GM19035 (cell line): ENCODE measurements at regions not wholly inside any gene's neighbourhood (a gene's known extent, or its start where the extent isn't known, plus 50 kb on each side); places are given as distances from the start of the nearest gene placed in this dataset.
A peak's percentile ranks its signal among the peaks of the same experiment; 100 is the strongest.
"Not testable (repeated sequence)": the region's sequence is repeated elsewhere in the genome, so short reads cannot be mapped to it uniquely, and the experiment has no call there.

Source experiments
- ATAC-seq: cut with Tn5 transposase; IDR thresholded peaks from one replicate; pipeline ENCODE4 v1.9.1; 2021; ENCODE audit not compliant: unreplicated experiment

DNA sequence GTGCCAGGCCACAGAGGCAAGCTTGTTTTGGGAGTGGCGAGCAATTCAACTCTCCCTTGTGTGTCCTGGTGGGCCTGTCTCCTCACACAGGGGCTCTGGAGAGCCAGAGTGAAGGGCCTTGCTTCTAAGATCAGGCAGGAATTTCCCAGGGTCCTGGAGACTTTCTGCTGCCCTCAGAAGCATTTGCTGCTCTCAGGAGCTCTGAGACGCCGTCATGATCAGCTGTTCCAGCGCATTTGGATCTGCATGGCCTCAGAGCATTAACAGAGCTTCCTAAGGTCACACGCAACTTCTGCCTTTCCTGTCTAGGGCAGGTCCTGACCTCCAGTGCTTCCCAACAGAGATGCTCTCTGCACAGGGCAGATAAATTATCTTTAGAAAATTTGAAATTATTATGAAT is 52.2 kb upstream of the C10orf90 start:
- ATAC-seq = no peak

DNA sequence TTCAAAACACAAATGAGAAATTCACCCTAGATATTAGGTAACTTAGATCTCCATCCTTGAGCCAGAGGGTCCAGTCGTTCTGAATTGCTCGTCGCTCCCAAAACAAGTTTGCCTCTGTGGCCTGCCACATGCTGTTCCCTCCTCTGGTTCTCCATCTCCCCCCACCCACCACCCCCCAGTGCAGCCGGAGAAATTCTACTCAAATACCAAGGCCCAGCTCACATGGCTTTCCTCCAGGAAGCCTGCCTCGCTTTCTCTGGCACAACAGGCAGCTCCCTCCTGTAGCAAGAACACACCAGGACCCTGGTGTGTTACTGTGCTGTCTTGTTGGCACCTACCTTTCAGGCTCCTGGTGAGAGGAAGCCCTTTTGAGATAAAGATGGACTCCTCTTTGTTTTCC is 52.7 kb upstream of the C10orf90 start:
- ATAC-seq = no peak

DNA sequence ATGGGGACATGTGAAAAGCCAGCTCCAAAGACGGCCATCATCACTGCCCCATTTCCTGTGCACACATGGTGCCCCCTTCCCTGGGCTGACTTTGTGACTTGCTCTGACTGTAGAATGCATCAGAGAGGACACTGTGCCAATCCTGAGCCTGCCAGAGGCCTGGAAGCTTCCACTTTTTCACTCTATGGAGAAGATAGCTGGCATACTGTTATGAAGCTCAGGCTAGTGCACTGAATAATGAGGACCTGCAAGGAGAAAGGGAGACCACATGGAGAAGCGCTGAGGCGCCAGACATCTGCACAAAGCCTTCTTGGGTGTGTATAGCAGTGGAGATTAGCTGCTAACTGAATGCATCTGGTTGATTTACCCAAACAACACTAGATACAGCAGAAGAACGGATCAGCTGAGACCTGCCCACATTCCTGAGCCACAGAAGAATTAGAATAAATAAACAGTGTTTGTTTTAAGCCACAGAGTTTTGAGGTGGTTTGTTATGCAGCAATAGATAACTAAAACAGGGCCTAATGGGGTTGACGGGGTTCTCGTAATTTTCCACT is 58.9 kb upstream of the C10orf90 start:
- ATAC-seq = no peak

DNA sequence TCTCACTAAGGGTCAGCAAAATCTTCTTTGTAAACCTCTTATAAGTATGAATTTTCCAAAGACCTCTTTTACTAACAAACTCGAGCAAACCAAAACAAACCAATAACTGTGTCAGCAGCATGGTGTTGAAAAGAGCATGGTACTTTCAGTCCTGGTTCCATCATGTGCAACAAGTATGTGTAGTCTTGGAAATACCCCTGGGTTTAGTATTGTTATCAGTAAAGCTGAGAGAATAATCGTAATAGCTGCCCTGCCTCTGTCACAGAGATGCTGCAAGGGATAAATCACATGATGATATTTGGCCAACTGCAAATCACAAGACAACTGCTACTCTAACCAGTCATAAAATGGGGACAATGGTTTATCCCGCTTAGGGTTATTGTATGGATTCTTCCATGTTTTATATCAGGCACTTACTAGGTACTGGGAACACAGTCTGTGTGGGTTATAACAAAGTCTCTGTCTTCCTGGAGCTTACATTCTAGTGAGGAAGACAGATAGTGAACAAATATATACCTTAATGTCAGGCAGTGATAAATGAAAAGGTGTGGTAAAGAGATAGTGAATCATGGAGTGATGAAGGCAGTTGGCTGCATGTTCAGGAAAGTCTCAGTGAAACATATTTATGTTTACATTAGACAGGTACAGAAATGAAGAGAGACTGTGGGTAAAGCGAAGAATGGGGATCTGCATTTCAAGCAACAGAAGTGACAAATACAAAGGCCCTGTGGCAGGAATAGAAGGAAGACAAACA is 60.5 kb upstream of the C10orf90 start:
- no peak for ATAC-seq

DNA sequence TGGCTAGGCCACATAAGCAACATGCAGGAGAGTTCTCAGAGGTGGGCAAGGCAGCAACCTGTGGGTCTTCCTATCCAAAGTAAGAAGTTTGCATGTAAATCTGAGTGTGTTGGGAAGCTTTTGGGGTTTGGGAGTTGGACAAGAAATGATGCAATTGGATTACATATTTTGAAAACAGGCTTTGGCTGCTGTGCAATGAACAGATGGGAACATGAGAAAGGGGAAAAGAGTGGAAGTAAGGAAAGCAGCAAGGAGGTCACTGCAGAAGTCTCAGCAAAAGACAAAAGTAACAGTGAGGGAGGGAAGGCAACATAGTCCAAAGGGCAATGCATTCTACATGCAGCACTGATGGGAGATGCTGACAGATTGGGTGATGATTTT is 61.1 kb upstream of the C10orf90 start:
- ATAC-seq = no peak

DNA sequence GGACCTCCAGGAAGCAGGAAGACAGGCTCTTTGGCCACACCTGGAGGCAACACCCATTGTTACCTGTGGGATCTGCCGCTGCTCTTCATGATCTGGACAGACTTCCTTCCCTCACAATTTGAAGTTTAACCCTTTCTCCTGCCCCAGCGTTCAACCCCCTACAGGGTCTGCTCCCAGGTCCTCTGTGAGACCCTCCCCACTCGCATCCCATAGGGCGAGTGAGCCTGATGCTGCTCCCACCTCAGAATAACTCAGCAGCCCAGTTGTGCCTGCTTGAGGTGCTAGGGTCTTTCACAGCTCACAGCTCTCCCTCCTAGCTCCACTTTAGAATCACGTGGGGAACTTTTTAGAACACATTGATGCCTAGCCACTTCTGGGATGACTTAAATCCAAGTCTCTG is 61.8 kb upstream of the C10orf90 start:
- no peak for ATAC-seq

DNA sequence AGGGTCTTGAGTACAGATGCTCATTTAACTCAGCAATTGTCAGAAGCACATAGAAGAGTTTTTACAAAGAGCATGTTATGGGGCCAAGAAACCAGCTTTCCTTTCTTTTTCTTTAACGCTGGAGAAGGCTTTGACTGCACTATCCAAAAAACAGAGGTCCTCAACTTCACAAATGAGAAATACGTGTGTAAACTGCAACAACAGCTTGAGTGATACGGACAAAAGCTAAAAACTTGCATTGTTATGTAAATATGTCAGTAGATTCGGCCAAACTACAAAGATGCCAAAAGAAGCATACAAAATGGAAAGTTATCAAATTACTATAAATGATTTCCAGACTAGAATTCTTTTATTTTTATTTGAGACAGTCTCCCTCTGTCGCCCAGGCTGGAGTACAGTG is 62.4 kb upstream of the C10orf90 start:
- no peak for ATAC-seq

DNA sequence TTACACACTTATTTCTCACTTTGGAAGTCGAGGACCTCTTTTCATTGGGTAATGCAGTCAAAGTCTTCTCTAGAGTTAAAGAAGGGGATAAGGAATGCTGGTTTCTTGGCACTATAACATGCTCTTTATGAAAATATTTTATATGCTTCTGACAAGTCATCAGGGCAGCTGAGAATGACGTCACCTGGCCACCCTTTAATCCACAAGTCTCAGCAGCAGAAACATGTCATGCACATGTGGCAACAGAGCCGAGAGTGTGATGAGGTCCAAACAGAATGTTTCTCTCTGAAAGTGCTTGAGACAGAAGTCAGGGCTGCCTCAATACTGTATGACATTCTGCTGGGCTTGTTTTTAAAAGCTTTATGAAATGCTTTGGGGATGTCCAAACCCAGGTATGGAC is 63.5 kb upstream of the C10orf90 start:
- ATAC-seq = no peak

DNA sequence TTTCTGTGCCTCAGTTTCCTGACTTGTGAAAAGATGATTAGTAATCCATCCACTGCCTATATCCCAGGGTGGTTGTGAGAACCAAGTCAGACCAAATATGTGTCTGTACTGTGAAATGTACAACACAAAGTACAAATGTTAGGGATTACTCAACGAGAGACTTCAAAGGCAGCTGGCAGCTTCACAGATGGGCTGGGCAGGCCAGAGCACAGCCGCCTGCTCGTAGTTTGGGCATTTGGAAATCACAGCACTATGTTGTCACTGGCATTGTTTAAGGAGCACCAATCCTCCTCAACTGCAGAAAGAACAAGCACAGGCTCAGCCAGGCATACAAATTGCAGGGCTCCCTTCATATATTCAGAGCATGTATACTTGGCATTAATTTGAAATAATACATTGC is 64.5 kb upstream of the C10orf90 start:
- no peak for ATAC-seq

DNA sequence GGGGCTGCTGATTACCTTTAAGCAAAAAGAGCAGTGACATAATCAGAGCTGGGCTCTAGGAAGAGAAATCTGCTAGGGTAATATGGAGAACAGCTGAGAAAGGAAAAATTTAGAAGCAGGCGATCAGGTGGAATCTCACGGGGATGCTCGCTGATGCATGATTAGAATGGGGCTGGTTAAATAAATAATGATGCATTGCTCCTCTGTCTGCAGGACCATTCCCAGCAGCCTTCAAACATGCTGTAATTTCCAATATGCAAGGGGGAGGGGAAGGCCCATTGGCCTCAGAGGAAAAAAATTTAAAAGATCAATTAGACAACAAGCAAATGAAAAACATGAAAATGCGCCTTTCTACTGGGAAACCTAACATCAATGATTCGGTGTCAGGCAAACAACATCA is 65.6 kb upstream of the C10orf90 start:
- no peak for ATAC-seq

DNA sequence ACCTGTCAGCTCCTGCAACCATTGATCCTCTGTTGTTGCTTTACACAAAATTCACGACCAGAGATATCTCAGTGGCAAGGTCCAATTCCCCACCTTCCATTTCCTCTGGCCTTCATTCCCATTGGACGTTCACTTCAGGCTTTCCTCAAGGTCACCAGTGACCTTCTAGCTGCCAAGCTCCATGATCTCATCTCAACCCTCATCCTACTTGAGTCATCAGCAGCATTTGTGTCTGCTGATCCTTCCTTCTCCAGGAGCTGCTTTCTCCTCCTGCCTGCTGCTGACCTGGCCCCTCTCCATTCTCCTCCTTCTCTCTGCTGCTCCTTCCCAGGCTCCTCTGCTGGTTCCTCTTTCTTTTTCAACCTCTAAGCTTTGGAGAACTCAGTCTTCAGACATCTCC is 66.2 kb upstream of the C10orf90 start:
- no peak for ATAC-seq

DNA sequence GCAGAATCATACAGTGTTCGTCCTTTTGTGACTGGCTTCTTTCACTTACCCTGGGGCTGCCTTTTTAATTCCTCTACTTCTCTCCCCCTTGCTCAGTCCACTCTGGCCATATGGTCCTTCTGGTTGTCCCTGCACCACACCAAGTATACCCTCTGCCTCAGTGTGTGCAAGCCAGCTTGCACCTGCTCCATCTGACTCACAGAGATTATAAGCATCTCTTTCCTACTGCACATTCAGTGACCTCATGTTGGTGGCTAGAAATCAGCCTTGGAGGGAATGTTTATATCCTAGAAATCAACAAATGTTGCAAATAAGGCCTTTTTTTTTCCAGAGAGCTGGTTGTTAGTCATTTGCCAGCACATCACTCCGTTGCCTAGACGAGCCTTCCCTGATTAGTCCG is 67.5 kb upstream of the C10orf90 start:
- no peak for ATAC-seq

DNA sequence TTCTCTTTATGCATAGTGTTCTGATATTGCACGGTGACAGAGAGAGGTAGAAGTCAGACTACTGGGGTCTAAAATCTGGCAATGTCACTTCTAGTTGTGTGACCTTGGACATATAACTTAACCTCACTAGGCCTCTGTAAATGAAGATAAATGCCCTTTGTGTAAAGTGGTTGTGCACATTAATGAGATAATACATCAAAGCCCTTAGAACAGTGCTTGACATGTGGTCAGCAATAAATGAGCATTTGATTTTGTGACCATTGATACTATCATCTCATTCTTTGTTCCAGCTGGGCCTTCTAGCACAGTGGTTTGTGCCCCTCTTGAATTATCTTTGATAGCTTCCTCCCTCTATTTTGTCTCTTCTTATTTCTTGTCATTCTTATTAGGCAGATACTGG is 74.1 kb upstream of the C10orf90 start:
- ATAC-seq = no peak

DNA sequence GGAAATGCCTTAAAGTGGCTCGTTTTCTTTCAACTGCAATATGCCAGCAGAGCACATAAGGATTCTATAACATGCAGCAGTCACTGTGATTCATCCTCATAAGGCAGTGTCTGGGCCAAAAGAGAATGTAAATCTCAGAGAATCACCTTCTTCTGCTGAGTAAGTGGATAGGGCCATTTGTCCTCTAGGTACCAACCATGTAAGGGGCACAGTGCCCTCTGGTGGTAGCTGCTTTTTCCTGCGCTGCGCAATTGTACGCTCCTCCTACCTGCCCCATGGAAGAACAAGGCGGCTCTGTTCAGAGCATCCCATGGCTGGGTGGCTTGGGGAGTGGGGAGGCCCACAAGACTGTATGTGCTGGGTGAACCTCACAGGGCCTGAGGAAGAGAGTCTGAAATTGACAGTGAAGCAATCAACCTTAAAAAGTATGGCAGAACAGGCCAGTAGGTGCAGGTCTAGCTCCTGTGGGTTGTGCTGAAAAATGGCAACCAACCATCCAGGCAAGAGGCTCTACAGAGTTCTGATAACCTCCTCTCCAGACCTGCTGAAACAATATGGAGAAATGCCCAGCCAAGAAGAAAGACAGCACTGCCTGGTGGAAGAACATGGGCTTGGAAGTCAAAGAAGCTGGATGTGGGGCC is 78.6 kb upstream of the C10orf90 start:
- peak; percentile 86 for ATAC-seq

DNA sequence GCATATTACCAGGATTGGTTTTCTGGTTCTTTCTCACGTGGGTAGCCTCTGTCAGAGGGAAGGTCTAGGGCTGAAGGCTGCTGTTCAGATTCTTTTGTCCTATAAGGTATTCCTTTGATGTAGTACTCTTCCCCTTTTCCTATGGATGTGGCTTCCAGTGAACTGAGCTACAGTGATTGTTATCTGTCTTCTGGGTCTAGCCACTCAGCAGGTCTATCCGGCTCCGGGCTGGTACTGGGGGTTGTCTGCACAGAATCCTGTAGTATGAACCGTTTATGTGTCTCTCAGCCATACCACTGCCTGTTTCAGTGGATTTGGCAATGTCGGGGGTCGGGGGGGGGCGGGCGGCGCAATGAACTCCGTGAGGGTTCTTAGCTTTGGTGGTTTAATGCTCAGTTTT is 84.5 kb upstream of the C10orf90 start:
- no peak for ATAC-seq

DNA sequence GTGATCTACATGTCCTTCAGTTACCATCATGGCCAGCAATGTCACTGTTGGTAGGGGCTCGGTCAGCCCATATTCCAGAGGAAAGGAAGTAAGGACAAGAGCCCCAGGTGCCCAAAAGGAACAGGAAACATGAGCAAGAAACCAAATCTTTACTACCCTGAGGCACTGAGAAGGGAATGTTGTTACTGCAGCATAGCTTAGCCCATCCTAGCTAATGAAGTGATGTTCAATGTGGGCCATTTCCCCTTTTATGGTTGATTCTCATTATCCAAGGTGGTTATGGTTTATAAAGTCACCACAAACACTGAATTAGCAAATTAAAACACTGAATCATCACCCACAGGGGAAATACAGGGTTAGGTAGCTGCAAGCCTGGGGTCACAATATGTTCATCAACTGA is 88.4 kb upstream of the C10orf90 start:
- no peak for ATAC-seq

DNA sequence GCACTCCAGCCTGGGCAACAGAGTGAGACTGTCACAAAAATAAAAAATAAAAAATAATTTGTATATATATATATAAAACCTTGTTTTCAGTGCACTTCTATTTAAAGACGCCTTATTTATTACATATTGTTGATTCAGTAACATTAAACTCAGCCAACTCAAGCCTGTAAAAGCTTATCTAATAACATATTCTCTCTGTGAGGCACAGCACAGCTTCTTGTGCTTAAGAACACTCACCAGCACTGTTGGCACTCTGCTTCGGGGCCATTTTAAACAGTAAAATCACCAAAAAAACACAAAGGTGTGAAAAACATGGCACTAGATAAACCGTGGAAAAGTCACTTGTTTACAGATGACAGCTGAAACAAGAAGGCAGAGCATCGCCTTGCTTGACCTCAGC is 89.0 kb upstream of the C10orf90 start:
- ATAC-seq = no peak

DNA sequence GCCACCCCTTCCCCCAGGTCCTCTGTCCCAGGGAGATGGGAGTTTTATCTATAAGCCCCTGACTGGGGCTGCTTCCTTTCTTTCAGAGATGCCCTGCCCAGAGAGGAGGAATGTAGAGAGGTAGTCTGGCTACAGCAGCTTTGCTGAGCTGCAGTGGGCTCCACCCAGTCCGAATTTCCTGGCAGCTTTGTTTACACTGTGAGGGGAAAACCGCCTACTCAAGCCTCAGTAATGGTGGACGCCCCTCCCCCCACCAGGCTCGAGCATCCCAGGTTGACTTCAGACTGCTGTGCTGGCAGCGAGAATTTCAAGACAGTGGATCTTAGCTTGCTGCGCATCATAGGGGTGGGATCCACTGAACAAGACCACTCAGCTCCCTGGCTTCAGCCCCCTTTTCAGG is 96.2 kb upstream of the C10orf90 start:
- ATAC-seq = not testable (repeated sequence)

DNA sequence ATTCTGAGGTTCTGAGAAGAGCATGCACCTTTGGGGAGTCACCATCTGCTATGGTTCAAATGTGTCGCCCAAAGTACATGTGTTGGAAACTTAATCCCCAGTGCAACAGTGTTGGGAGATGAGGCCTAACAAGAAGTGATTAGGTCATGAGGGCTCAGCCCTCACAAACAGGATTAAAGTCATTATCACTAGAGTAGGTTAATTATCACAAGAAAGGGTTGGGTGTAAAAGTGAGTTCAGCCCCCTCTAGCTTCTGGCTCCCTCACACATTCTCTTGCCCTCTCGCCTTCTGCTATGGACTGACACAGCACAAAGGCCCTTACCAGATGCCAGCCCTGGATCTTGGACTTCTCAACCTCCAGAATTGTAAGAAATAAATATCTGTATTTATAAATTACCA is 100.3 kb upstream of the C10orf90 start:
- ATAC-seq = no peak

DNA sequence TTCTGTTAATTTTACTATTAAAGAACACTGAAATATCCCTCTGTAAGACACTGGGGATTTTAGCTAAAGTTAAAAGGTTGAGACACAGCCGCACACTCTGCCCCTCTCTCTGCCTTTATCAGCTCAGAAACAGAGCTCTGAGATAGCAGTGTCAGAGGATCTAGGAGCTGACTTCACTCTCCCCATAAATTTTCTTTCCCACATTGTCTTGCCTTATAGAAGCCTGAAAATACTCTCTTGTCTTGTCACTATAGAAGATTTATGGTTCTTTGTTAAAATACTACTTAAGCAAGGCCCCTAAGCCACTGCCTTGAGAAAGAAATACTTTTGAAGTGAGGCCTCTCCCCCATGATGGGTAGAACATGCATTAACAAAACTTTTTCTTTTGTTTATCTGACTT is 105.7 kb upstream of the C10orf90 start:
- no peak for ATAC-seq

DNA sequence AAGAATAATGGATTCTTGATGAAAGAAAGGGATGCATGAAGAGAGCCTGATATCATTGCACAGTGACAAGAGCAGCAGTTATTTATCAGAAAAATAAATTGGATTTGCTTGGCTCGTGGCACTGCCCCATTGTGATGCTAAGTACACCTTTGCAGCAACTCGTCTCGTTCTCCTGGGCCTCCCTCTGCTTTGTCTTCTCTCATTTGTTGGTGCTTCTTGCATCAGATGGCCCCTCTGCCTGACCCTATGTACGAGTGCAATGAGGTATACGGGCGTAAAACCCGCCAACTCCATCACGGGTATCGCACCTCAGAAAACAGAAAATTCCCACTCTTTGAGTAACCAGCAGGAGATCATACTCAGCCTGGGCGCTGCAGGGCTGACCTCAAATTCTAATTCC is 107.2 kb upstream of the C10orf90 start:
- ATAC-seq = no peak

DNA sequence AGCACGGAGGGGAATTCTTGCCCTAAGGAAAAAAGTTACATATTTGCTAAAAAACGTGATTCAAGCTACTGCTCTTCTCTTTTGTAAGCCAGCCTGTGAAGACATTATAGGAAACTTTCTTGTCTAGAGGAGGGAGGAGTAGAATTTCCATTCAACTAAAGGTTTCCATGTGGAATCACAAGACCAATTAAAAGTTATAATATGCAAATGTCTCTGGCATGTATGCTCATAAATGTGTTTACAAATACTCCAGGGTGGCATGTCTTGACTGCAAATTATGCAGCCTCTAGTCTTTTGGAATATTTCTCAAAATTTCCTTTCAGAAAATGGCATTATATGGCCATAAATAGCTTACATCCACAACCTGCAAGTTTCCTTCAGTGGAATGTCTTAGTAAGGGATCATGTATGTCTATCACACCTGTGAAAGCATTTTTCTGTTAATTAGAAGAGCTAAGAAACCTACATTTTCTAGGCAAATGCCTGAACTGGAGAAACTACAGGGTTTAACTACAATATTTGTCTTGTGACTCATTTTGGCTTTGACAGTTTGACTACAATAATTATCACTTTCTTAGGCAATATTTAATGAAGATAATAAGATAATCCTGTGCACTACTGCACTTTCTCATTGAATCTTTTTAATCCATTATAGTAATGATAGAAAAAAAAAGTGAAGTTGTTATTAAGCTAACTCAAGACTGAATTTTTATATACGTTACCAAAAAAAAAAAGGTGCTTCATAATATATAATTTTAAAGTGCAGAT is 111.1 kb upstream of the C10orf90 start:
- ATAC-seq = no peak
